WI38 (cell line): ENCODE measurements at regions not wholly inside any gene's neighbourhood (a gene's known extent, or its start where the extent isn't known, plus 50 kb on each side); places are given as distances from the start of the nearest gene placed in this dataset.

Source experiments
- H3K4me3 ChIP-seq: 2 replicates; pipeline ENCODE4 v1.5.1; 2011; ENCODE audit warnings: low read depth, mild to moderate bottlenecking, control low read depth, low read length
- CTCF ChIP-seq: IDR thresholded peaks from 2 replicates; pipeline ENCODE4 v1.5.1; 2012; ENCODE audit warnings: low read depth, mild to moderate bottlenecking, control low read depth, low read length

DNA sequence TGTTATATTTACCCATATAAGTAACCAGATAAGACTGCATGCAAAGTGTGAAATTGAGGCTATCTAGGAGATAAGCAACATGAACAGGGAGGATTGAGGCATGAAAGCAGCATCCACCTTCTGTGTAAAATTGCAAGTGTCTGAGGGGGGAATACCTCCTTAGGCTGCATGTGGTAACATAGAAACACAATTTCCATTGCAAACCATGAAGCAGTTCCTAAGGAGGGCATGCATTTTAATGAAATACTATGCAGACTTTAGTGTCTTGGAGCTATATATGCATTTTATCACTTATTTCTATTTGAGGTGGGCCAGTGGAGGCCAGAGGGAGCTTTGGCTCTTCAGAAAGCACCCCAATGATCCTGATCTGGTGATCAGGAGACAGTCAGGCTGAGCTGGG lies 160.2 kb downstream of the C11orf91 start:
- H3K4me3 ChIP-seq: no peak overlapping the region
- no peak for TF ChIP-seq CTCF

- H3K4me3 ChIP-seq: no peak overlapping the region
- TF ChIP-seq CTCF: no peak
Measured at GRCh38 chr11:33539751-33540150, 160.9 kb downstream of the C11orf91 start.

- no peak for TF ChIP-seq CTCF
- H3K4me3 ChIP-seq: no peak overlapping the region
Measured at GRCh38 chr11:33538726-33539125, 161.9 kb downstream of the C11orf91 start.

GRCh38 chr11:33536178-33536577 lies 164.4 kb downstream of the C11orf91 start:
- TF ChIP-seq CTCF: no peak
- no peak overlapping the region for H3K4me3 ChIP-seq

- TF ChIP-seq CTCF: no peak
- no peak overlapping the region for H3K4me3 ChIP-seq
Measured at GRCh38 chr11:33534575-33534974, 166.1 kb downstream of the C11orf91 start.

GRCh38 chr11:33533386-33534052 lies 167.1 kb downstream of the C11orf91 start:
- no peak overlapping the region for H3K4me3 ChIP-seq
- TF ChIP-seq CTCF: no peak

DNA sequence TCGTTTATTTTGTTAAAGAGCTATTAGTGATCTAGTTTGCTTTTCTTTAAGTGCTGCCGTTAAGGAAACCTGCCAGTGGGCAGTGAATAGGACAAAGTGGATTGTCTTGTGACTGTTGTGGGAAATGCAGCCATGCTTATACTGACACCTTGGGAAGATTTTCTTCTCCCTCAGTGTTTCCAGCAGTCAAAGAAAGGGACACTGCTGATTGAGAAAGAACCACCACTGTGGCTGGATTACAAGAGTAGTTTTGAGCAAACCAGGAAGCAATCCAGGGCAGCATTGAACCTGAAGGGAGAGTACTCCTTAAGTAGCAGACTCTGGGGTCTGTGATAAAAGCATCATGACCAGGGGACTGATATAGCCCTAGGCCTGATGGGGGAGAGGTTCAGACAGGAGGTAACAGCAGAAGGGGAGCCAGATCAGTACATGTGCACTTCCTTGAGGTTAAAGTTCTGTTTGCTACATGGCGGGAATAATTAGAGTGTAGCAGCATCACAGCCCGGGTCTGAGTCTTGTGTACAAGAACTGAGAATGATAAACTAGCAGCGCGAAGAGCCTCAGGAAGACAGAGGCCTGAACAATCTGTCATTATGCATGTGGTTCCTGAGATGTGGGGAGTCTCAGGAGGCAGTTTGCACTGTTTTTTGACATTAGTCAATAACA lies 167.8 kb downstream of the C11orf91 start:
- no peak for TF ChIP-seq CTCF
- no peak overlapping the region for H3K4me3 ChIP-seq
